Glomerular visceral epithelial cell (primary cell): ENCODE measurements at regions not wholly inside any gene's neighbourhood (a gene's known extent, or its start where the extent isn't known, plus 50 kb on each side); places are given as distances from the start of the nearest gene placed in this dataset.

Experiments
- DNase-seq: peaks from one replicate; pipeline ENCODE4 v3.0.0-alpha.2; 2016; ENCODE audit errors: extremely low spot score

- DNase-seq, result no peak
Observed at GRCh38 chr2:144081272-144081671, 438.6 kb downstream of the ZEB2 start.

- DNase-seq, result no peak
Observed at GRCh38 chr2:144079803-144080202, 440.1 kb downstream of the ZEB2 start.

GRCh38 chr2:144078802-144079724, 440.9 kb downstream of the ZEB2 start:
- no peak for DNase-seq

- DNase-seq, result no peak
Observed at GRCh38 chr2:144078106-144078505, 441.8 kb downstream of the ZEB2 start.

- no peak for DNase-seq
Observed at GRCh38 chr2:144074450-144074849, 445.5 kb downstream of the ZEB2 start.

GRCh38 chr2:144071461-144071860, 448.5 kb downstream of the ZEB2 start:
- DNase-seq, result no peak

GRCh38 chr2:144067506-144067905, 452.4 kb downstream of the ZEB2 start:
- no peak for DNase-seq

- no peak for DNase-seq
Observed at GRCh38 chr2:144063602-144064001, 456.3 kb downstream of the ZEB2 start.

- no peak for DNase-seq
Observed at GRCh38 chr2:144054911-144055310, 465.0 kb downstream of the ZEB2 start.

GRCh38 chr2:144052083-144052482, 467.8 kb downstream of the ZEB2 start:
- no peak for DNase-seq

GRCh38 chr2:144049137-144049536, 470.8 kb downstream of the ZEB2 start:
- DNase-seq, result no peak

- DNase-seq, result no peak
Observed at GRCh38 chr2:144048631-144049060, 471.3 kb downstream of the ZEB2 start.

- DNase-seq, result no peak
Observed at GRCh38 chr2:144042751-144043150, 477.2 kb downstream of the ZEB2 start.

- no peak for DNase-seq
Observed at GRCh38 chr2:144041612-144042011, 478.3 kb downstream of the ZEB2 start.

GRCh38 chr2:144040834-144041233, 479.1 kb downstream of the ZEB2 start:
- no peak for DNase-seq

GRCh38 chr2:144032566-144032965, 487.4 kb downstream of the ZEB2 start:
- DNase-seq, result no peak

- DNase-seq, result no peak
Observed at GRCh38 chr2:144030791-144031190, 489.1 kb downstream of the ZEB2 start.

- DNase-seq, result no peak
Observed at GRCh38 chr2:144027593-144027992, 492.3 kb downstream of the ZEB2 start.

- no peak for DNase-seq
Observed at GRCh38 chr2:144026753-144027152, 493.2 kb downstream of the ZEB2 start.

- no peak for DNase-seq
Observed at GRCh38 chr2:144020047-144020446, 499.9 kb downstream of the ZEB2 start.

- no peak for DNase-seq
Observed at GRCh38 chr2:144015655-144016245, 504.2 kb downstream of the ZEB2 start.

GRCh38 chr2:144015036-144015435, 504.9 kb downstream of the ZEB2 start:
- DNase-seq, result no peak

GRCh38 chr2:144014103-144014502, 505.8 kb downstream of the ZEB2 start:
- DNase-seq, result no peak
